ENCODE measurements at regions not wholly inside any gene's neighbourhood (a gene's known extent, or its start where the extent isn't known, plus 50 kb on each side); places are given as distances from the start of the nearest gene placed in this dataset.

- DNase-seq (ENCODE audit: low spot score): no peak
Observed at GRCh38 chr10:123607386-123607785, 58.8 kb upstream of the GPR26 start.

- no peak for DNase-seq (ENCODE audit: low spot score)
Observed at GRCh38 chr10:123608047-123608446, 58.1 kb upstream of the GPR26 start.

DNA sequence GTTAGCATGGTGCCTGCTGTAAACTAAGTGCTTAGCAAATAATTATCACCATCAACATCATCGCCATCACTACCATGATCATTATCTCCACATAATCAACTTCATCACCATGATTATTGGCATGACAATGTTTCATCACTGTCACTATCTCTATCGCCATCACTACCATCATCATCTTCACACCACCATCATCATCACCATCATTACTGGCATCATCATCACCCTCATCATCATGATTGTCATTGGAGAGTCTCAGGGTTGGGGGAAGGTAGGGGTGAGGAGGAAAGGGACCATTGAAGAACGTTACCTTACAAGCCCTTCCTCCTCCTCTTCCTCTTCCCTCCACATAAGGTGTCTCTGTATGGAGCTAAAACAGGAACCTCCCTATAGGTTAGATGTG is 54.9 kb upstream of the GPR26 start:
- DNase-seq (ENCODE audit: low spot score): no peak

- DNase-seq (ENCODE audit: low spot score): no peak
Observed at GRCh38 chr10:123611876-123612275, 54.3 kb upstream of the GPR26 start.

- DNase-seq (ENCODE audit: low spot score): no peak
Observed at GRCh38 chr10:123613346-123613850, 52.8 kb upstream of the GPR26 start.

DNA sequence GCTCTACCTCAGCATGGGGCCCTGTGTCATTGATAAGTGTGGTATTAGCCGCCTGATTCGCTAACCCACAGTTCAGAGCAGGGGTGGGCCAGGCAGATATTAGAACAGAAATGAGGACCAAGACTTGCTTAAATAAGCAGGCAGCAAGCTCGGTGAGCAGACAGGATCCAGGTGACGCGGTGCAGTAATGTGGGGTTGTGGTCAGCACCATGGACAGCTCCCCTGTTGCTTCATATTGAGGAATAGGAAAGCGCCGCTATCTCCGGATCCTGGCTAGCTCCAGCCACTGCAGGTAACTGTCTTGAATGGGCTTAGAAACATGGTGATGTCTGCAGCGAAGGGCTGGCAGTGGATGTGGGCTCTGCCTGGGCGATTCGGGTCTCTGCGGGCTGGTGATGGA is 51.3 kb upstream of the GPR26 start:
- peak; percentile 15 for DNase-seq (ENCODE audit: low spot score)
